CD4-positive, alpha-beta T cell treated with Interleukin-4 for 1 hour (primary cell): ENCODE measurements at regions not wholly inside any gene's neighbourhood (a gene's known extent, or its start where the extent isn't known, plus 50 kb on each side); places are given as distances from the start of the nearest gene placed in this dataset.
"Not testable (repeated sequence)": the region's sequence is repeated elsewhere in the genome, so short reads cannot be mapped to it uniquely, and the experiment has no call there.

Experiments used
- DNase-seq, 2 donors: peaks; one replicate each; pipeline ENCODE4 v3.0.0-alpha.2; 2020 to 2022

- DNase-seq, result no peak
These were observed 668.5 kb downstream of the PLOD2 start for GRCh38 chr3:145492456-145492855.

GRCh38 chr3:145517416-145517815 lies 643.6 kb downstream of the PLOD2 start:
- not testable (repeated sequence) for DNase-seq

GRCh38 chr3:145518639-145519038 lies 642.3 kb downstream of the PLOD2 start:
- DNase-seq, result no peak

GRCh38 chr3:145519398-145520047 lies 641.5 kb downstream of the PLOD2 start:
- DNase-seq, result no peak

GRCh38 chr3:145522179-145522578 lies 638.8 kb downstream of the PLOD2 start:
- DNase-seq, result no peak

GRCh38 chr3:145522893-145523651 lies 637.9 kb downstream of the PLOD2 start:
- no peak for DNase-seq

GRCh38 chr3:145531548-145531947 lies 629.4 kb downstream of the PLOD2 start:
- no peak for DNase-seq

GRCh38 chr3:145533696-145534095 lies 627.3 kb downstream of the PLOD2 start:
- DNase-seq, result no peak

GRCh38 chr3:145536461-145536860 lies 624.5 kb downstream of the PLOD2 start:
- no peak for DNase-seq

- no peak for DNase-seq
These were observed 610.5 kb downstream of the PLOD2 start for GRCh38 chr3:145550522-145550921.

GRCh38 chr3:145557405-145557804 lies 603.6 kb downstream of the PLOD2 start:
- DNase-seq, result no peak

- no peak for DNase-seq
These were observed 582.5 kb downstream of the PLOD2 start for GRCh38 chr3:145578471-145578870.

GRCh38 chr3:145581694-145582093 lies 579.3 kb downstream of the PLOD2 start:
- DNase-seq, result no peak

GRCh38 chr3:145604851-145605250 lies 556.1 kb downstream of the PLOD2 start:
- no peak for DNase-seq

- DNase-seq, result no peak
These were observed 541.0 kb downstream of the PLOD2 start for GRCh38 chr3:145620002-145620401.

- no peak for DNase-seq
These were observed 540.5 kb downstream of the PLOD2 start for GRCh38 chr3:145620486-145620885.

GRCh38 chr3:145623349-145623748 lies 537.6 kb downstream of the PLOD2 start:
- no peak for DNase-seq

GRCh38 chr3:145628211-145628610 lies 532.8 kb downstream of the PLOD2 start:
- DNase-seq, result no peak

GRCh38 chr3:145637105-145637504 lies 523.9 kb downstream of the PLOD2 start:
- DNase-seq, result no peak

GRCh38 chr3:145639003-145639606 lies 521.9 kb downstream of the PLOD2 start:
- no peak for DNase-seq

- DNase-seq, result no peak
These were observed 521.1 kb downstream of the PLOD2 start for GRCh38 chr3:145639875-145640274.

GRCh38 chr3:145648396-145648795 lies 512.6 kb downstream of the PLOD2 start:
- DNase-seq, result no peak

- no peak for DNase-seq
These were observed 511.6 kb downstream of the PLOD2 start for GRCh38 chr3:145649368-145649887.

- DNase-seq, result no peak
These were observed 510.8 kb downstream of the PLOD2 start for GRCh38 chr3:145650170-145650569.
